AG04450 (cell line): ENCODE measurements at regions not wholly inside any gene's neighbourhood (a gene's known extent, or its start where the extent isn't known, plus 50 kb on each side); places are given as distances from the start of the nearest gene placed in this dataset.

Experiments used
- CTCF ChIA-PET: fragments of 300-600, 350-600 bp; formaldehyde crosslinking; extraction: SDS; loops from one replicate; lab custom pipeline; 2022; ENCODE audit warnings: antibody characterized with exemption, inconsistent platforms; lab: Charles Lee
- POLR2A ChIA-PET: fragments of 350-600 bp; formaldehyde crosslinking; extraction: SDS; loops from one replicate; lab custom pipeline; 2021; ENCODE audit warnings: antibody characterized with exemption, inconsistent platforms; lab: Yijun Ruan, JAX
- DNase-seq: peaks from one replicate; pipeline ENCODE4 v3.0.0-alpha.2; 2011; ENCODE audit warnings: low read depth, low spot score
- H3K27ac ChIP-seq: one replicate; pipeline ENCODE4 v1.5.1; 2012; ENCODE audit warnings: low read depth, low read length, control low read depth
- H3K27me3 ChIP-seq: one replicate; pipeline ENCODE4 v1.6.0; 2012; ENCODE audit warnings: low read length; ENCODE audit not compliant: control insufficient read depth, insufficient read depth
- H3K4me3 ChIP-seq: 2 replicates; pipeline ENCODE4 v1.5.1; 2011; ENCODE audit warnings: mild to moderate bottlenecking, low read depth, low read length, control low read depth
- H3K9me3 ChIP-seq: 2 replicates; pipeline ENCODE4 v1.5.1; 2012; ENCODE audit warnings: low read length; ENCODE audit not compliant: control insufficient read depth, insufficient read depth
- TF ChIP-seq, protein P1 (sequence below): IDR thresholded peaks from 2 replicates; pipeline ENCODE4 v1.5.1; 2011; ENCODE audit warnings: low read depth, low read length, control low read depth, inconsistent platforms

DNA sequence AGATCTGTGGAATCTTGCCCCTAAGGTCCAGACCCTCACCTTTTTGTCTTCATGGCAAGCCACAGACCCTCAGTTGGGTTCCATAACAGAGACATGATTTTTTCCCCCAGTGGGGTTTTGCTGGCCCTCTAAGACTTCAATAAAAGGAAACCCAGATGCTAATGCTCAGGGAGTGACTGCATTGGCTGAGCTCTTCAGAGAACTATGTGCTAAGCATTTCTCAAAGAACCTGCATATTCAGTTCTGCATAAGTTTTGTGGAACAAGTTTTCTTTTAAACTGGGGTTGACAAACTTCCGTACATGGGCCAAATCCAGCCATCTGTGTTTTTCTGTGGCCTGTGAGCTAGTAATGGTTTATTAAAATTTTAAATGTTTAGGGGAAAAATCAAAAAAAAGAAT, 159.8 kb upstream of the GDNF start:
- ChIA-PET CTCF (no interaction called here), POLR2A (no interaction called here)
- Histone ChIP-seq H3K4me3 (no peak overlapping the region), H3K27me3 (peaks cover 7% of the 10 kb centered on the region), H3K9me3 (no peaks in the 10 kb centered on the region), H3K27ac (no peak overlapping the region)
- TF ChIP-seq, protein P1, sequence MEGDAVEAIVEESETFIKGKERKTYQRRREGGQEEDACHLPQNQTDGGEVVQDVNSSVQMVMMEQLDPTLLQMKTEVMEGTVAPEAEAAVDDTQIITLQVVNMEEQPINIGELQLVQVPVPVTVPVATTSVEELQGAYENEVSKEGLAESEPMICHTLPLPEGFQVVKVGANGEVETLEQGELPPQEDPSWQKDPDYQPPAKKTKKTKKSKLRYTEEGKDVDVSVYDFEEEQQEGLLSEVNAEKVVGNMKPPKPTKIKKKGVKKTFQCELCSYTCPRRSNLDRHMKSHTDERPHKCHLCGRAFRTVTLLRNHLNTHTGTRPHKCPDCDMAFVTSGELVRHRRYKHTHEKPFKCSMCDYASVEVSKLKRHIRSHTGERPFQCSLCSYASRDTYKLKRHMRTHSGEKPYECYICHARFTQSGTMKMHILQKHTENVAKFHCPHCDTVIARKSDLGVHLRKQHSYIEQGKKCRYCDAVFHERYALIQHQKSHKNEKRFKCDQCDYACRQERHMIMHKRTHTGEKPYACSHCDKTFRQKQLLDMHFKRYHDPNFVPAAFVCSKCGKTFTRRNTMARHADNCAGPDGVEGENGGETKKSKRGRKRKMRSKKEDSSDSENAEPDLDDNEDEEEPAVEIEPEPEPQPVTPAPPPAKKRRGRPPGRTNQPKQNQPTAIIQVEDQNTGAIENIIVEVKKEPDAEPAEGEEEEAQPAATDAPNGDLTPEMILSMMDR = no peak
- DNase-seq = no peak

GRCh38 chr5:37996918-37997317, 157.1 kb upstream of the GDNF start:
- ChIA-PET POLR2A (no interaction called here), CTCF (no interaction called here)
- Histone ChIP-seq H3K9me3 (no peaks in the 10 kb centered on the region), H3K27ac (no peak overlapping the region), H3K4me3 (no peak overlapping the region), H3K27me3 (peaks cover 7% of the 10 kb centered on the region)
- no peak for DNase-seq
- TF ChIP-seq, protein P1 = no peak

DNA sequence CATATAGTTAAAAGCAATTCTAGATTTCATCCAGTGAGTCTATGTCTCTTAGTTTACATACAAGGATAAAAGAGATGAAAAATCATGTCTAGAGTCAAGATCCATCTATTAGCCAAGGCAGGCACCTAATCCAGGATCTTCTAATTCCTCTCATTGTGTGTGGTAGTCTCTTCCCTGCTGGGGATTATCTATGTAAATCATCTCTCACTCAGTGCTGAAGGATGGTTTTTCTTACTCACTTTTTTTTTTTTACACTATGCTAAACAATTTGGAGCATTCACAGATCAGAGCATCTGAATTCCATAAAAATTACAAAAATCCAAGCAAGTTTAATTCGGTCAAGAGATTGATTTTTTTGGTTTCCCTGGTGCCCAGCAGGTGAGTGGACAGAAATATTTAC, 154.9 kb upstream of the GDNF start:
- no peaks in the 10 kb centered on the region for H3K9me3 ChIP-seq
- H3K27ac ChIP-seq = no peak overlapping the region
- ChIA-PET POLR2A (no interaction called here), CTCF (no interaction called here)
- DNase-seq = no peak
- no peak overlapping the region for H3K4me3 ChIP-seq
- TF ChIP-seq, protein P1 = no peak
- peaks cover 9% of the 10 kb centered on the region for H3K27me3 ChIP-seq

DNA sequence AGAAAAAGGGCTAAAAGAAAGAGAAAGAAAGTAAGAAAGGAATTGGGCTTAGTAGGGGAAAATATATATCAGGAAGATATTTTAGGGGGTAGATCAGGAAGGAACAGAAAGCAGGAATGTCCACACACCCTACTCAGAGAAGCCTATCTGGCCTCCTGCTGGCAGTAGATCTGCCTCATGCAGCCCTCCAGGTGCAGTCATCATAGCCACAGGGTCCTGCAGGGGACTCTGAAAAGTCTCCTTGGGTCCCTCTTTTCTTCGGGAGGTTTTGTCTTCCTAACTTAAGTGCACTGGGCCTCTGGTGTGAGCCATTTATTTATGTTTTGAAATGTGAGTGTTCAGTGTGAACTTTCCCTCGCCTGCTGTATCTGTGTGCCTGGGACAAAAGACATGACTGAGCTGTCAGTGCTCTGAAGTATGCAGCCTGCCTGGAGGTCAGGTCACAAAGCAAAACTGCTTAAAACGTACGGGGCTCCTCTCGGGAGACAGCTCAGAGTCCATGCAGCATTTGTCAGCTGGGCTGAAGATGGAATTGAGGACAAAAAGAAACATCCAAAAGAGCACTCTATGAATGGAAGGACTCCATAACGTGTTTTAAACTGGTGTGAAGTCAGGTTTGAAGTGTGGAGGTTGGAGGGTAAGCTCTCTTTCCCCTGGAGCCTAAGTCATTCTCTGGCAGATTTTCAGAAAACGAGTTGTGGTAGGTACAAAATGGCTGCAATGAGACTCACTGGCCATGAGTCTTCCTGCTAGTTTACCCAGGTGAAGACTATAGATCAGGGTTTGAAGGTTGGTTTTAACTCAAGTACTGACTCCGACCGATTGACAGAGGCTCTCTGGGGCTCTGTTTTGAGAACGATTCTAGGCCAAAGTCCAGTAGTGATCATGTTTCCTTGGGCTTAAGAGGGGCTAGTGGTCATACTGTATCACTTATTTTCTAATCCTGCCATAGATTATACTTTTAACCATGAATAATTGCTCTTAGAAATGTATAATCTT, 151.8 kb upstream of the GDNF start:
- CTCF ChIA-PET = no interaction called here
- TF ChIP-seq, protein P1 = no peak
- H3K27me3 ChIP-seq = peaks cover 9% of the 10 kb centered on the region
- H3K4me3 ChIP-seq = no peak overlapping the region
- no peak overlapping the region for H3K27ac ChIP-seq
- POLR2A ChIA-PET = no interaction called here
- no peaks in the 10 kb centered on the region for H3K9me3 ChIP-seq
- no peak for DNase-seq

DNA sequence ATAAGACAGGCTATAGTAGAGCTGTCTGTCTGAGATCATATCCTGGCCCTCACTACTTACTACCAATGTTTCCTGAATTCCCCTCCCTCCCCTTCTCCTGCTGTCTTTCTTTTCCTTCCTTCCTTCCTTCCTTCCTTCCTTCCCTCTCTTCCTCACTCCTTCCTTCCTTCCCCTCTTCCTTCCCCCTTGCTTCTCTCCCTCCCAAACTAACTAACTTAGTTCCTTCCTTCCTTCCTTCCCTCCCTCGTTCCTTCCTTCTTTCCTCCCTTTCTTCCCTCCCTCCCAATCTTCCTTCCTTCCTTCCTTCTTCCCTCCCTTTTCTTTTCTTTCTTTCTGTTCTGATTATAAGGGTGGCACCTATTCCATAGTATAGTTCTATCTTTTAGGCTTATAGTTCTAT, 150.0 kb upstream of the GDNF start:
- DNase-seq = no peak
- ChIA-PET POLR2A (no interaction called here), CTCF (no interaction called here)
- no peaks in the 10 kb centered on the region for H3K9me3 ChIP-seq
- peaks cover 6% of the 10 kb centered on the region for H3K27me3 ChIP-seq
- H3K4me3 ChIP-seq = no peak overlapping the region
- TF ChIP-seq, protein P1 = no peak
- no peak overlapping the region for H3K27ac ChIP-seq
